HG02852 (cell line): ENCODE measurements at regions not wholly inside any gene's neighbourhood (a gene's known extent, or its start where the extent isn't known, plus 50 kb on each side); places are given as distances from the start of the nearest gene placed in this dataset.

Experiments used
- ATAC-seq: cut with Tn5 transposase; IDR thresholded peaks from one replicate; pipeline ENCODE4 v1.9.1; 2021; ENCODE audit warnings: mild to moderate bottlenecking, moderate library complexity; ENCODE audit not compliant: unreplicated experiment

- no peak for ATAC-seq
These were observed 271.3 kb upstream of the TOPAZ1 start for GRCh38 chr3:43970351-43970750.

DNA sequence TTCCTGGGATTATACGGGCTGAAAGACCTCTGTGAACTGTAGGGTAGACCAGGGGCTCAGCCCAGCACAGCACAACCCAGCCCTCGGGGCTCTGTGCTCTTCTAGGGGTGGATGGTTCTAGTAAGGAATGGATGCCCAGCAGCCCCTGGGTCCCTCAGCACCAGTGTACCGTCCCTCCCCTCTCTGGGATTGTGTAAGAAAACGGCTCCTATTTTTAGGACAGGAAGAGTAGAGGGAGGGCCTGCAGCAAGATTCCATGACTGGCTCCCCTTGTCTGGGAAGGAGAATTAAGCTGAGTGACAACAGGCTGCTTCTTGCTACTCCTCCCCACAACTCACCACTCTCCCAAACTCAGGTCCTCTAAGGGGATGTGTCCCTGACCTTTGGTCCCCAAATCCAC lies 270.8 kb upstream of the TOPAZ1 start:
- ATAC-seq: no peak

DNA sequence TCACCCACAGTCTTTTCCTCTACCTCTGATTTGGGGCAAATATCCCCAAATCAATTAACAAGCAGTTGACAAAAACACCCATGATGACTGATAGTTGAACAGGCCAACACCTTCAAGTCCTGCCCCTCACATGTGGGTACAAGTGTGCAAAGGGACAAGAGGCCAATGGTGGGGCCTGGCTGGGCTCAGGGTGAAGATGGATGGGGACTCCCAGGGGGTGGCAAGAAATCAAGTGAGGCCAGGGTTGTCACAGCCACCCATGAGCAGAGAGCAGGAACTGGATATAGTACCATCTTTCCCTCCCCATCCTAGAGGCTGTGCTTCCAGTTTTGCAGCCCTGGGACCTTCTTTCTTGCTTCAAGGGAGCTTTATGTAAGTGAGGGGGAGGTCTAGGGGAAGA lies 270.2 kb upstream of the TOPAZ1 start:
- no peak for ATAC-seq

DNA sequence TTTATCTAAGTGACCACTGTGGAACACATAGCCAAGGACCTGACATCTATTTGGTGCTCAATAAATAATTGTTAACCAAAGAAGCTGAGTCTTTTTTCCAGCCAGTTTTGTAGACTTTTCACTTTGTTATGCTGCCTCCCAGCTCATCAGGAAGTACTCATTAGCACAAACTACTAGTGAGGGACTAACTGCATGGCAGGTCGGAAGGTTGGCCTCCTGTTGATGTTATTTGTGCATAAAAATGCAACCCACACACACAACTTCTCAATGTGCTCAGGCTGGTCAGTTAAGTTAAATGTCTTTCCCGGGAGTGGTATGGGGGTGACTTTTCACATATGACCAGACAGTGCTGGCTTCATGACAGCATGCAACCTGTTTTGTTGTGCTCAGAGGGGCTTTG lies 263.0 kb upstream of the TOPAZ1 start:
- no peak for ATAC-seq

DNA sequence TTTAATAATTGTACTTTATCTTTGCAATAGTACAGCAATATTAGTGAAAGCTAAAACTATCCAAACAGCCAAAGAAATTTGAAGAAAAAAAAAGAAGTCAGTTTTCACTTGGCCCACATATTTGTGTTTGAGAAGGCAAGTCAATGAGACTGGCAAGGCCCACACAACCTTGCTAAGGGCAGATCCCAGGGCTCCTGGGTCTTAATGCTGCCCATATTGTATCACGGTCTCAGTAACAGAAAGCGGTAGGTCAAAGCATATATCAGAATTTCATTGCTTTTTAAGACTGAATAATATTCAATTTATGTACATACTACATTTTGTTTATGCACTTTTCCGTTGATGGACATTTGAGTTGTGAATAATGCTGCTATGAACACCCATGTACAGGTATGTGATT lies 262.0 kb upstream of the TOPAZ1 start:
- ATAC-seq: no peak

DNA sequence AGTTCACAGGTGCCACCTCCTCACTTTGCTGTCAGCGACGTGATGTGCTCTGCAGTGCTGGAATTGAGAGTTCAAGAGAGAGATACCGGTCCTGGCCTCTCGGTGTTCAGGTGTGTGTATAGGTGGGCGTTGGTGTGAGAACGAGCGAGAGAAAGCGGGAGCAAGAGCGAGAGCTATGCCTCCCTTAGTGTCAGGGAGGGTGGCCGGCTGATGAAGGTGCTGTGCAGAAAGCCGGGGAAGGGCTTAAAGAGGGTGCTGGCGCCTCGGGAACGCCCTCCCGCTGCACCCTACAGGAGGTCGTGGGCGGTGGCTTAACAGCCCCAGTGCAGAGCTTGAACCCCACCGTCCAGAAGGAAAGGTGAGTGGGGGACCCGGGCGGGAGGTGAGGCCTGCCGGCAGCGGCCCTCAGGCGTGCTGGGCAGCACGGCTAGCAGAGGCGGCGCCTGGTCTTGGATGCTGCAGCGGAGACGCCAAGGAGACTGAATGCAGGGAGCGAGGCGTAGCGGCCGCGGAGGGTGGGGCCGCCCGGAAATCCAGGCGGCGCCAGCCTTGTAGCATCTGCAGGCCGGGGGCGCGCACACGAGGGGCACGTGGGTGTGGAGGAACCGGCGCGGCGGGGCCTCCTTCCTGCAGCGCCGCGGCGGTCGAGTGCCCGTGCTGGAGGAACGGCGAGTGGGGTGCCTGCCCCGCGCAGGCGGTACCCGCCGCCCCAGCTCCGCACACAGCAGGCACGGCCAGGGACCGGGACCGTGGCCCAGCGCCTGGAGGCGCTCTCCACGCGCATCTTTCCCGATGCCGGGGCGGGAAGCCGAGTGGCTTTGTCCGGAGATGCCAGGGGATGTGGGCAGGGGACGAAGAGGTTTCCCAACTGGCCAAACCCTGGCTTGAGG lies 246.8 kb upstream of the TOPAZ1 start:
- peak; percentile 31 for ATAC-seq

GRCh38 chr3:43995547-43996378 lies 245.9 kb upstream of the TOPAZ1 start:
- ATAC-seq: no peak

DNA sequence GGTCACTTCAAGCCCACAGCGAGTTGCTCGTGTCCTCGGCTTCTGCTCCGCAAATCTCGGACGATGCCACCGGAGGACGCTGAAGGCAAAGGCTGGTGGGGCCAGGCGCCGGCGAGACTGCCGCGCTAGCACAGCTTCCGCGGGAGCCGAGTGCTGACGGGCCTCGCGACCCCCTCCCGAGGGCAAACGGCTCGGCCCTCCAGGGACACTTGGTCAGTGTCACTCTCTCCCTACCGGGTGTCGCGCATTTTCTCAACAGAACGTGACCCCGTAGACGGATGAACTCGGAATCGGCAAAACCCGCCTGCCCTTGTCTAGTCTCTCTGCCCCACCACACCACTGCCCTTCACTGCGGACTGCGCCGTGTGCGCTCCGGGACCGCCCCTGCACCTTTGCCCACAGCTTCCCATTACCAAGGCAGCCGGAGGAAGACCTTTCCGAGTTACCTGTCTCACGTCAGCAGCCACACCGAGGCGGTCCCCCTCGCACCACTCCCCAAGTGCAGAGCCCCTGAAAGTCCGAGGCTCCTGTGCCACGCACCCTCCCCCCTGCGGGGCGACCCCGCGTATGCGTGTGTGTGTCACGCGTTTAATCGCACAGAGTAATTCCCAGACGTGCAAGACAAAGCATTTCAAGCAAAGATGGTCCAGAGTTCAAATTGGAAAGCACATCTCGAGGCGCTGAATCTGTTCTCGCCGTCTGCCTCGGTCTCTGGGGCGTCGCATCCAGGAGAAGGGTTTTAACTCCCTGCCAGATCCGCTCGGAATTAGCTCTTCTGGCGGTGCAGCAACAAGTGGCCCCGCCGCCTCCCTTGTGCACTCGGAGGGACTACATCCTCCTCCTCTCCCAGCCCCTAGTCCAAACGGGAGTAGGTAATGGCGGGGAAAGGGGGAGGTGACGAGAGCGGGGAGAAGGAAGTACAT lies 245.0 kb upstream of the TOPAZ1 start:
- ATAC-seq: no peak

GRCh38 chr3:43997316-43997715 lies 244.4 kb upstream of the TOPAZ1 start:
- no peak for ATAC-seq

DNA sequence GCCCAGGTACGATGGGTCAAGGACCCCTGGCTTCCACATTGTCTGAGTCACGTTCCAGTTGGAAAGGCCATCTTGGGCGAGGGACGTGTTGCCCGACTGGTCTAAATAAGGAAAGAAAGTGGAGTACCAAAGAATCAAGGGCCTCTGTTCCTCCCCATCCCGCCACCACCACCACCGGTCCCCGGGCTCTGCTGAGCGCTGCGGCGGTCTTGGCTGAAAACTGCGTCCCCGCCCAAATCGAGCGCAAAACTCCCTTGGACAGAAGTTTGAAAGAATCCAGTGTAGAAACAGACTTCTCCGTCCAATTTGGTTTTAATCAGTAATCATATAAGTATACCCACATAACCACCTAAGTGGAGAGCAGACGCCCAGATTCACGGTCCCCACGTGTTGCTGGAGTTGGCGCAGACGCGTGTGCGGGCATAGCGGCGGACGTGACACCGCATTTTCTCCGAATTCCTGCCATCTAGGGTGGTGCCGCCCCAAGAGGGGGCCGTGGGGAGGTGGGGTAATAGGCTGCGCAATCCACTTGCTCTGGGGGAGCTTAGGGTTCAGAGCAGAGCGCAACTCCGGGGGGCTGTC lies 243.8 kb upstream of the TOPAZ1 start:
- no peak for ATAC-seq

DNA sequence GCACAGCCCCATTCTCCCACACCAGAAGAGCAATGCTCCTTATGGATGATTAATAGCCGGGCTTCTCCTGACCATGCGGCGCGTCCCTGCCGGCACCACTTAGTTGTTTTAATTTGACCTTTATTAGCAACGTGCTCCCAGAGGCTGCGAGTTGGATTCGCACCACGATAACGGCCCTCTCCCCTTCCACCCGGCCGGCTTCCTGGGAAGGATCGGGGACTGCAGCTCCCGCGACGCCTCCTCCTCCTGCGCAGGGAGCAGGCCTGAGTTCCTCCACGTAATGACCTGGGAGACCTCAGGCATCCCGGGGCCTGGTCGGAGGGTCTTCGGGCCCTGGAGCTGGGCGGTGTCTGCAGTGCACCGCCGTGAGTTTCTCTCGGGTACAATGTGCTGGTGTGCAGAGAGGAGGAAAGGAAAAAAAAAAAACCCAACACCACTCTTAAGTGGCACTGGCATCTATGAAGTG lies 243.3 kb upstream of the TOPAZ1 start:
- peak; percentile 6 for ATAC-seq

GRCh38 chr3:43998836-43999727 lies 242.6 kb upstream of the TOPAZ1 start:
- ATAC-seq: peak; percentile 39

DNA sequence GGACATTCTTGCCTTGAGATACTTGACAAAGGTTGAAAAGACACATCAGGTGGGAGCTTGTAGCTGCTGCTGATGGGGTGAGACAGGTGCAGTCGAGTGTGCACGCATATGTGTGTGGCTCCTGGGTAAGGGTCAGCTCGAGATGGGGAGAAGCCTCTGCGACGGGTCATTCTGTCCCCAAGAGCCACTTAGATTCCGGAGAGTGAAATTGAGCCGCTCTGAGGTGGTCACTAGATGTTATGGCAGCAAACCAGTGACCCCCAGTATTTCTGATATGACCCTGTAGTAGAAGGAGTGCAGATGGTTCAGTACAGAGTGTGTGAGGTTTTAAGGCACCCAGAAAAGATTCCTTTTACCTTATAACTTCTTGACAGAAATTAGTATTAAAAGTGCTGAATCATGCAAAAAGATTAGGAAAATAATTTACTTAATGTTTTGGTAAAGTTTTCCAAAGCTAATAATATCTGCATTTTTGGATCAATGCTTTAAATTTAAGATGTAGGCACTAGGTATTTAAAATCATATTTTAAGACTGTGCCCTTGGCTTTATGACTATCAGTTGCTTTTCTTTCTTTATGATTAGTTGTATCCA lies 241.9 kb upstream of the TOPAZ1 start:
- no peak for ATAC-seq

GRCh38 chr3:44000586-44000985 lies 241.1 kb upstream of the TOPAZ1 start:
- no peak for ATAC-seq

- ATAC-seq: no peak
These were observed 240.6 kb upstream of the TOPAZ1 start for GRCh38 chr3:44001072-44001471.

DNA sequence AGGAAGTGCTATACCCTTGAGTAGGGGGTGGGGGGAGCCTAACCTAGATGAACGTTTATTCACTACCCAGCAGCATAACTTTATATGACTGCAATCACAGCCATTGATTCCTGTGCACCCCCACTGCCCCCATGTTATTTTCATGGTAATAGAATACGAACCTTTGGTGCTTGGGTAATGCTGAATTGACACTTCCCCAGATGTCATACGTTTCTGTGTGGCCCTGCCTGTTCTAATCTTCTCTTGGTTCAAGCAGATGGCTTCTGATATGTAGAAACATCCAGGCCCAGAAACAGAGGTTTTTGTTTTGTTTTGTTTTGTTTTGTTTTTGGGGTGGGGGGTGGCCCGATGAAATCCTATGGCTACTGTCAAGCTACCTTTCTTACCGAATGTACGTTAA lies 237.9 kb upstream of the TOPAZ1 start:
- no peak for ATAC-seq

GRCh38 chr3:44011680-44012079 lies 230.0 kb upstream of the TOPAZ1 start:
- no peak for ATAC-seq

DNA sequence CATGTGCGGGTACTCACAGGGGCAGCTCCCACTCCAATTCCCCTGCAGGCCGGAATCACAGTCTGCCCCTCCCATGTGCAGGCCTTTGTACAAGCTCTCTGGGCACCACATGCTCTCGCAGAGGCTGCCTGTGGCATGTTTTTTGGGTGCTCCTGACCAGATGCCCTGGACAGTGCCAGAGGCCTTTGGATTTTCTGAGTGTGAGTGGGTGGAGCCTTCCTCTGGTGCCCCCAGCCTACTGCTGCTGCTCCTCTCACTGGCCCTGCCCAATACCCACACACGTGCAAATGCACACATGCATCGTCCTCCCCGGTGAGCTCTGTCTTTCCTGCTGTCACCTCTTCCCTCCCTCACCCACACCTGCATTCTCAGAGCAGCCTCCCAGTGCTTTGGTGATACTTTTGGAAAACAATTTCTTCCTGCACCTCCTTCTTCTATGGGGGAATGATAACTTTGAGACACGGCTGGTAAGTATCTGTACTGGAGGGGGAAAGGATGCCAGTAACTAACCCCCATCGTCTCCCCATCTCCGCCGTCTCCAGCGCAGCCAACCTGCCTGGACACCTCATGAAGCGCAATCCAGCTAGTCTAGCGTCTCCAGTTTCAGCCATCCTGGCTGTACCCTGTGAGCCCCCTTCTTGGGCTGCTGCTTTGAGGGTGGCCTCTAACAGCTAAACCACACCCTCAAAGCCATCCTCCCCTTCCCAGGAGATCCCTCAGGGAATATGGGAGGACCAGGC lies 229.4 kb upstream of the TOPAZ1 start:
- ATAC-seq: no peak
